SU-DHL-6 (cell line): ENCODE measurements at regions not wholly inside any gene's neighbourhood (a gene's known extent, or its start where the extent isn't known, plus 50 kb on each side); places are given as distances from the start of the nearest gene placed in this dataset.

Source experiments
- H2AFZ ChIP-seq: fragments of 200-600 bp; sonication (generic); 2 replicates; pipeline ENCODE4 v1.6.1; 2014; ENCODE audit warnings: low read depth, mild to moderate bottlenecking, moderate library complexity, mixed read lengths, antibody characterized with exemption, low read length; ENCODE audit not compliant: severe bottlenecking
- H3F3A ChIP-seq: fragments of 200-600 bp; shearing (Covaris generic); 2 replicates; pipeline ENCODE4 v1.6.0; 2016; ENCODE audit warnings: antibody characterized with exemption, mild to moderate bottlenecking; ENCODE audit not compliant: insufficient read depth
- H3K27ac ChIP-seq: fragments of 200-600 bp; sonication (generic); 2 replicates; pipeline ENCODE4 v1.5.1; 2016; ENCODE audit warnings: low read depth, mild to moderate bottlenecking, low read length, moderate library complexity, mixed read lengths
- H3K27me3 ChIP-seq: fragments of 200-600 bp; sonication (generic), shearing (Covaris generic); 2 replicates; pipeline ENCODE4 v1.6.0; 2014; ENCODE audit warnings: mild to moderate bottlenecking, low read length
- H3K36me3 ChIP-seq: fragments of 200-600 bp; sonication (generic); 2 replicates; pipeline ENCODE4 v1.6.1; 2014; ENCODE audit warnings: mild to moderate bottlenecking, low read length, mixed read lengths
- H3K4me2 ChIP-seq: fragments of 300-600, 200-600 bp; shearing (Covaris generic), sonication (generic); 2 replicates; pipeline ENCODE4 v1.6.0; 2014; ENCODE audit warnings: low read length, low read depth, mild to moderate bottlenecking; ENCODE audit not compliant: poor library complexity, severe bottlenecking
- H3K4me3 ChIP-seq: fragments of 200-600 bp; sonication (generic); 2 replicates; pipeline ENCODE4 v1.5.1; 2014; ENCODE audit warnings: antibody characterized with exemption, low read length, mild to moderate bottlenecking, mixed read lengths; ENCODE audit not compliant: insufficient read depth, poor library complexity, severe bottlenecking
- H3K79me2 ChIP-seq: fragments of 200-600 bp; sonication (generic); 2 replicates; pipeline ENCODE4 v1.6.1; 2014; ENCODE audit warnings: mild to moderate bottlenecking, low read length, moderate library complexity; ENCODE audit not compliant: insufficient read depth
- H3K9ac ChIP-seq: fragments of 200-600 bp; sonication (generic); 2 replicates; pipeline ENCODE4 v1.7.0; 2014; ENCODE audit warnings: mild to moderate bottlenecking, low read length
- H3K9me2 ChIP-seq: fragments of 200-600 bp; sonication (generic); replicated peaks from 2 replicates; pipeline ENCODE4 v1.6.1; 2014; ENCODE audit warnings: low read length; ENCODE audit not compliant: insufficient read depth
- H3K9me3 ChIP-seq: fragments of 200-600 bp; sonication (generic); 2 replicates; pipeline ENCODE4 v1.6.1; 2014; ENCODE audit warnings: low read length, mixed read lengths; ENCODE audit not compliant: insufficient read depth
- H4K20me1 ChIP-seq: fragments of 200-600 bp; sonication (generic); 2 replicates; pipeline ENCODE4 v1.6.1; 2014; ENCODE audit warnings: low read depth, mild to moderate bottlenecking, antibody characterized with exemption, low read length, moderate library complexity, mixed read lengths
- CTCF ChIP-seq: fragments of 200-600 bp; sonication (generic); IDR thresholded peaks from one replicate; pipeline ENCODE4 v1.5.1; 2017; ENCODE audit warnings: antibody characterized with exemption, mild to moderate bottlenecking, low read length, moderate library complexity; ENCODE audit not compliant: insufficient read depth, poor library complexity, severe bottlenecking
- EZH2phosphoT487 ChIP-seq: fragments of 200-600 bp; sonication (generic), shearing (Covaris generic); conservative IDR thresholded peaks from 2 replicates; pipeline ENCODE4 v1.6.1; 2018; ENCODE audit warnings: mild to moderate bottlenecking, antibody characterized with exemption, low read length, moderate library complexity, mixed read lengths

DNA sequence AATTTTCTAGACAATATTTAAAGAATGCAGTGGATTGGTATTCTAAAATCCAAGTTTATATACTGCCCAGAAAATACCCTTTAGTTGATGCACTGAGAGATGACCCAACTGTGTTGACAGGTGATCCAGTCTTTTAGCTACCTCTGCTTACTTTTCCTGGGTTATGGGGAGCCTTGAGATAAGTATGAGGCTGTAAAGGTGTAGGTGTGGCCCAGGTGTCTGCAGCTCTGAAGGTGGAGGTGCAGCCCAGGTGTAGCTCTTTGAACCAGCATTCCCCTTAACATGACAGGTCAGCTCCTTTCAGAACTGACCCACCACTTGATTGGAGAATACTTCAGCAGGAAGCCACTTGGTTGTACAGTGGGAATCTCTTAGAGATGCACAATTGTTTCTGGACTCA, 62.3 kb upstream of the ACSL3 start:
- H3K9me2 ChIP-seq, result no peaks in the 10 kb centered on the region
- no peaks in the 10 kb centered on the region for H3K27me3 ChIP-seq
- H2AFZ ChIP-seq, result no peak overlapping the region
- no peak overlapping the region for H3K27ac ChIP-seq
- H3K36me3 ChIP-seq, result no peaks in the 10 kb centered on the region
- H3K9me3 ChIP-seq, result no peaks in the 10 kb centered on the region
- H3K4me3 ChIP-seq, result no peak overlapping the region
- no peak overlapping the region for H3K4me2 ChIP-seq
- H3F3A ChIP-seq, result no peaks in the 10 kb centered on the region
- no peaks in the 10 kb centered on the region for H3K79me2 ChIP-seq
- no peak for TF ChIP-seq EZH2phosphoT487
- no peaks in the 10 kb centered on the region for H4K20me1 ChIP-seq
- H3K9ac ChIP-seq, result no peak overlapping the region

- Histone ChIP-seq H3K36me3 (no peaks in the 10 kb centered on the region), H4K20me1 (no peaks in the 10 kb centered on the region), H3K27me3 (no peaks in the 10 kb centered on the region), H3F3A (no peaks in the 10 kb centered on the region), H3K9me2 (no peaks in the 10 kb centered on the region), H3K9ac (no peak overlapping the region), H3K4me2 (no peak overlapping the region), H3K4me3 (no peak overlapping the region), H2AFZ (no peak overlapping the region), H3K79me2 (no peaks in the 10 kb centered on the region), H3K27ac (no peak overlapping the region), H3K9me3 (no peaks in the 10 kb centered on the region)
- TF ChIP-seq EZH2phosphoT487, result no peak
- TF ChIP-seq CTCF, result no peak
Measured at GRCh38 chr2:222799262-222799918, 61.4 kb upstream of the ACSL3 start.

GRCh38 chr2:222802514-222803196, 58.2 kb upstream of the ACSL3 start:
- TF ChIP-seq CTCF (no peak), EZH2phosphoT487 (no peak)
- Histone ChIP-seq H2AFZ (no peak overlapping the region), H4K20me1 (no peaks in the 10 kb centered on the region), H3K9me2 (no peaks in the 10 kb centered on the region), H3K79me2 (no peaks in the 10 kb centered on the region), H3K4me2 (no peak overlapping the region), H3K9me3 (no peaks in the 10 kb centered on the region), H3K9ac (no peak overlapping the region), H3K36me3 (no peaks in the 10 kb centered on the region), H3K4me3 (no peak overlapping the region), H3K27me3 (no peaks in the 10 kb centered on the region), H3K27ac (no peak overlapping the region), H3F3A (no peaks in the 10 kb centered on the region)

GRCh38 chr2:222804351-222804750, 56.5 kb upstream of the ACSL3 start:
- no peak overlapping the region for H2AFZ ChIP-seq
- H3K27me3 ChIP-seq, result no peaks in the 10 kb centered on the region
- H3K9me3 ChIP-seq, result no peaks in the 10 kb centered on the region
- H3K79me2 ChIP-seq, result no peaks in the 10 kb centered on the region
- no peaks in the 10 kb centered on the region for H3K9me2 ChIP-seq
- H4K20me1 ChIP-seq, result no peaks in the 10 kb centered on the region
- no peak overlapping the region for H3K27ac ChIP-seq
- no peak overlapping the region for H3K9ac ChIP-seq
- H3K4me2 ChIP-seq, result no peak overlapping the region
- H3K36me3 ChIP-seq, result no peaks in the 10 kb centered on the region
- TF ChIP-seq CTCF (no peak), EZH2phosphoT487 (no peak)
- H3K4me3 ChIP-seq, result no peak overlapping the region
- H3F3A ChIP-seq, result no peaks in the 10 kb centered on the region
